Breast epithelium (tissue), 3 donors: ENCODE measurements at regions not wholly inside any gene's neighbourhood (a gene's known extent, or its start where the extent isn't known, plus 50 kb on each side); places are given as distances from the start of the nearest gene placed in this dataset.

Source experiments
- POLR2A ChIP-seq: fragments of 450-650 bp; IDR thresholded peaks from one replicate; pipeline ENCODE4 v1.6.1; 2016; ENCODE audit warnings: antibody characterized with exemption, mild to moderate bottlenecking, moderate library complexity
- POLR2AphosphoS5 ChIP-seq, 3 donors: sonication (generic); formaldehyde crosslinking; IDR thresholded peaks; one replicate each; pipeline ENCODE4 v1.6.1; 2017; ENCODE audit warnings: antibody characterized with exemption in 3 of 3
- TF ChIP-seq, protein P1 (sequence below), 3 donors: fragments of 450-650 bp; IDR thresholded peaks; one replicate each; pipeline ENCODE4 v1.5.1; 2016 to 2017; ENCODE audit warnings: antibody characterized with exemption in 3 of 3, mild to moderate bottlenecking in 3 of 3, moderate library complexity in 3 of 3

DNA sequence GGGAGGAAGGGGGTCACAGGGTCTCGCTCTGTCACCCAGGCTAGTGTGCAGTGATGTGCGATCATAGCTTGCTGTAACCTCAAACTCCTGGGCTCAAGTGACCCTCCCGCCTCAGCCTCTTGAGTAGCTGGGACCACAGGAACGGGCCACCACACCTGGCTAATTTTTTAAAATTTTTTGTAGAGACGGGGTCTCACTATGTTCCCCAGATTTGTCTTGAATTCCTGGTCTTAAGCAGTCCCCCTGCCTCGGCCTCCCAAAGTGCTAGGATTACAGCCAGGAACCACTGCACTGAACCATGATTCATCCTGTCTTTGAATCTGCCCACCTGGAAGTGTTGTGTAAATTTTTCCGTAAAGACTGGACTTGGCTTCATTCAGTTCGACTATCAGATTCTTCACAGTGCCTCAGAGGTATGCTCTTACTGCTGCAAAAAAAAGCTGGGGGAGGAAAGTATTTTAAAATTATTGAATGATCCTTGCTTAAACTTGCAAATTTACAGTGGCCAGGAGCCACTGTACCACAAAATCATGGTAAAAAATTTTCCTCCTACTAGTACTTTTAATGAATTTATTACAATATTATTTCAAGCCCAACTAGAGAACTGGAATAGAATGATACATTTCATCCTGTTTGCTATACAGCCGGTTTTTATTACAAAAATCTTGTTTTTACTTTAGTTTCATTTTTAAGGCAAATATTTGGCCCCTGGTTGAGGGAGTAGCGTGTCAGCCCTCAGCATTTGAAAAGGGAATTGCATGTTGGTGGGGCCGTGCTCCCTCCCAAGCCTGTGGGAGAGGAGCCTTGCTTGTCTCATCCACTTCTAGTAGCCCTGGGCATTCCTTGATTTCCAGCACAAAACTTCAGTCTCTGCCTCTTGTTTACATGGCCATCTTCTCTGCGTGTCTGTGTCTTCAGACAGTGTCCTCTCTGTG, 202.5 kb upstream of the SGK1 start:
- TF ChIP-seq POLR2A (no peak), POLR2AphosphoS5 (IDR thresholded peaks at IDR 0.05) (no peak)
- TF ChIP-seq, protein P1, sequence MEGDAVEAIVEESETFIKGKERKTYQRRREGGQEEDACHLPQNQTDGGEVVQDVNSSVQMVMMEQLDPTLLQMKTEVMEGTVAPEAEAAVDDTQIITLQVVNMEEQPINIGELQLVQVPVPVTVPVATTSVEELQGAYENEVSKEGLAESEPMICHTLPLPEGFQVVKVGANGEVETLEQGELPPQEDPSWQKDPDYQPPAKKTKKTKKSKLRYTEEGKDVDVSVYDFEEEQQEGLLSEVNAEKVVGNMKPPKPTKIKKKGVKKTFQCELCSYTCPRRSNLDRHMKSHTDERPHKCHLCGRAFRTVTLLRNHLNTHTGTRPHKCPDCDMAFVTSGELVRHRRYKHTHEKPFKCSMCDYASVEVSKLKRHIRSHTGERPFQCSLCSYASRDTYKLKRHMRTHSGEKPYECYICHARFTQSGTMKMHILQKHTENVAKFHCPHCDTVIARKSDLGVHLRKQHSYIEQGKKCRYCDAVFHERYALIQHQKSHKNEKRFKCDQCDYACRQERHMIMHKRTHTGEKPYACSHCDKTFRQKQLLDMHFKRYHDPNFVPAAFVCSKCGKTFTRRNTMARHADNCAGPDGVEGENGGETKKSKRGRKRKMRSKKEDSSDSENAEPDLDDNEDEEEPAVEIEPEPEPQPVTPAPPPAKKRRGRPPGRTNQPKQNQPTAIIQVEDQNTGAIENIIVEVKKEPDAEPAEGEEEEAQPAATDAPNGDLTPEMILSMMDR (IDR thresholded peaks at IDR 0.05) = no peak
